WTC11 (cell line): ENCODE measurements at regions not wholly inside any gene's neighbourhood (a gene's known extent, or its start where the extent isn't known, plus 50 kb on each side); places are given as distances from the start of the nearest gene placed in this dataset.

Experiments
- ATAC-seq: fragments of 200-7000 bp; cut with Tn5 transposase; 2 replicates; pipeline ENCODE4 v1.10.0; 2021; ENCODE audit warnings: mild to moderate bottlenecking, moderate library complexity
- CTCF ChIA-PET: fragments of 300-600 bp; sonication (Branson Sonifier 250); formaldehyde crosslinking; loops from one replicate; lab custom pipeline; 2021; ENCODE audit warnings: antibody characterized with exemption; lab: Charles Lee
- POLR2A ChIA-PET: fragments of 350-600 bp; sonication (Branson Sonifier 250); formaldehyde crosslinking; loops from one replicate; lab custom pipeline; 2021; ENCODE audit warnings: antibody characterized with exemption; lab: Charles Lee
- DNase-seq: peaks from one replicate; pipeline ENCODE4 v3.0.0; 2021; ENCODE audit warnings: low spot score
- H3K27ac Mint-ChIP-seq: 2 replicates; pipeline ENCODE4 v1.8.0; 2021; ENCODE audit warnings: mixed read lengths
- H3K27me3 Mint-ChIP-seq: 2 replicates; pipeline ENCODE4 v1.8.0; 2021; ENCODE audit warnings: low read depth, mild to moderate bottlenecking, moderate library complexity, mixed read lengths
- H3K36me3 Mint-ChIP-seq: 2 replicates; pipeline ENCODE4 v1.8.0; 2021; ENCODE audit warnings: mixed read lengths
- H3K4me1 Mint-ChIP-seq: 2 replicates; pipeline ENCODE4 v1.8.0; 2022; ENCODE audit warnings: mixed read lengths
- H3K4me3 Mint-ChIP-seq: 2 replicates; pipeline ENCODE4 v1.8.0; 2021; ENCODE audit warnings: mild to moderate bottlenecking, moderate library complexity, mixed read lengths
- H3K9me3 Mint-ChIP-seq: 2 replicates; pipeline ENCODE4 v1.8.0; 2021; ENCODE audit warnings: mixed read lengths
- ATF1 ChIP-seq: sonication (generic); formaldehyde crosslinking; IDR thresholded peaks from 2 replicates; pipeline ENCODE4 v1.8.1; 2023; ENCODE audit warnings: mild to moderate bottlenecking, moderate library complexity, missing genetic modification reagents
- ATF3 ChIP-seq: sonication (generic); formaldehyde crosslinking; conservative IDR thresholded peaks from 2 replicates; pipeline ENCODE4 v1.8.1; 2022; ENCODE audit warnings: mild to moderate bottlenecking, missing genetic modification reagents
- E2F1 ChIP-seq: sonication (generic); formaldehyde crosslinking; IDR thresholded peaks from 2 replicates; pipeline ENCODE4 v1.8.0; 2022; ENCODE audit warnings: mild to moderate bottlenecking, missing genetic modification reagents
- EMX1 ChIP-seq: fragments of 250-450 bp; sonication (Bioruptor Pico); IDR thresholded peaks from 2 replicates; pipeline ENCODE4 v1.8.0; 2021; ENCODE audit warnings: mild to moderate bottlenecking
- GRHL2 ChIP-seq: fragments of 250-450 bp; sonication (Bioruptor Pico); IDR thresholded peaks from 2 replicates; pipeline ENCODE4 v1.8.0; 2022; ENCODE audit warnings: mild to moderate bottlenecking, moderate library complexity; ENCODE audit not compliant: insufficient replicate concordance, severe bottlenecking
- KAT7 ChIP-seq: sonication (generic); formaldehyde crosslinking; IDR thresholded peaks from 2 replicates; pipeline ENCODE4 v1.8.1; 2023; ENCODE audit warnings: missing genetic modification reagents, mild to moderate bottlenecking, borderline replicate concordance
- MYBL2 ChIP-seq: sonication (generic); formaldehyde crosslinking; IDR thresholded peaks from 2 replicates; pipeline ENCODE4 v1.8.1; 2023; ENCODE audit warnings: mild to moderate bottlenecking, moderate library complexity, missing genetic modification reagents
- PRDM15 ChIP-seq: sonication (generic); formaldehyde crosslinking; IDR thresholded peaks from 2 replicates; pipeline ENCODE4 v1.8.0; 2022; ENCODE audit warnings: missing genetic modification reagents
- RELA ChIP-seq: sonication (generic); formaldehyde crosslinking; IDR thresholded peaks from 2 replicates; pipeline ENCODE4 v1.8.1; 2022; ENCODE audit warnings: missing genetic modification reagents, mild to moderate bottlenecking, borderline replicate concordance
- STAT6 ChIP-seq: sonication (generic); formaldehyde crosslinking; conservative IDR thresholded peaks from 2 replicates; pipeline ENCODE4 v1.8.1; 2023; ENCODE audit warnings: mild to moderate bottlenecking, low read depth, missing genetic modification reagents, moderate library complexity
- TEAD4 ChIP-seq: sonication (generic); formaldehyde crosslinking; IDR thresholded peaks from 2 replicates; pipeline ENCODE4 v1.8.0; 2022; ENCODE audit warnings: mild to moderate bottlenecking, missing genetic modification reagents
- TP53 ChIP-seq: sonication (generic); formaldehyde crosslinking; IDR thresholded peaks from 2 replicates; pipeline ENCODE4 v1.8.1; 2023; ENCODE audit warnings: mild to moderate bottlenecking, missing genetic modification reagents
- ZBTB21 ChIP-seq: sonication (generic); formaldehyde crosslinking; IDR thresholded peaks from 2 replicates; pipeline ENCODE4 v1.8.1; 2023; ENCODE audit warnings: mild to moderate bottlenecking, missing genetic modification reagents, borderline replicate concordance
- ZBTB43 ChIP-seq: sonication (generic); formaldehyde crosslinking; IDR thresholded peaks from 2 replicates; pipeline ENCODE4 v1.8.1; 2023; ENCODE audit warnings: mild to moderate bottlenecking, missing genetic modification reagents
- ZNF317 ChIP-seq: sonication (generic); formaldehyde crosslinking; IDR thresholded peaks from 2 replicates; pipeline ENCODE4 v1.8.1; 2023; ENCODE audit warnings: low read depth, mild to moderate bottlenecking, moderate library complexity, missing genetic modification reagents, borderline replicate concordance
- ZNF425 ChIP-seq: fragments of 250-450 bp; sonication (Bioruptor Pico); conservative IDR thresholded peaks from 2 replicates; pipeline ENCODE4 v1.9.0; 2021; ENCODE audit warnings: mild to moderate bottlenecking
- ZNF671 ChIP-seq: fragments of 250-450 bp; sonication (Bioruptor Pico); IDR thresholded peaks from 2 replicates; pipeline ENCODE4 v1.8.0; 2021; ENCODE audit warnings: mild to moderate bottlenecking

GRCh38 chr4:32752962-32753361 is 2032.8 kb downstream of the PCDH7 start (continued):
- no peak for TF ChIP-seq RELA (CRISPR knock-in tag)
- TF ChIP-seq ATF3 (CRISPR knock-in tag) = no peak
- TF ChIP-seq GRHL2 (CRISPR knock-in tag) = no peak
- TF ChIP-seq TP53 = no peak
- no peak for TF ChIP-seq TEAD4
- no peak for TF ChIP-seq MYBL2

GRCh38 chr4:32768664-32769389 is 2048.7 kb downstream of the PCDH7 start:
- H3K27me3 Mint-ChIP-seq = no peaks in the 10 kb centered on the region
- CTCF ChIA-PET = no interaction called here
- no peak for TF ChIP-seq ATF3 (CRISPR knock-in tag)
- no peak for TF ChIP-seq ZNF317 (CRISPR knock-in tag)
- no peak for TF ChIP-seq KAT7 (CRISPR knock-in tag)
- TF ChIP-seq, all 79 proteins: peak for 0
- peaks cover 5% of the 10 kb centered on the region for H3K4me1 Mint-ChIP-seq
- POLR2A ChIA-PET = no interaction called here
- ATAC-seq (no peak), DNase-seq (no peak)
- no peak overlapping the region for H3K4me3 Mint-ChIP-seq
- no peaks in the 10 kb centered on the region for H3K36me3 Mint-ChIP-seq
- H3K27ac Mint-ChIP-seq = no peak overlapping the region
- H3K9me3 Mint-ChIP-seq = no peaks in the 10 kb centered on the region

GRCh38 chr4:32771491-32771890 is 2051.3 kb downstream of the PCDH7 start:
- Mint-ChIP-seq H3K36me3 (no peaks in the 10 kb centered on the region), H3K27ac (no peak overlapping the region), H3K4me1 (peaks cover 5% of the 10 kb centered on the region), H3K4me3 (no peak overlapping the region), H3K9me3 (no peaks in the 10 kb centered on the region), H3K27me3 (no peaks in the 10 kb centered on the region)
- POLR2A ChIA-PET = no interaction called here
- CTCF ChIA-PET = no interaction called here
- no peak for ATAC-seq
- DNase-seq = no peak
- TF ChIP-seq ATF1 (CRISPR knock-in tag) (no peak), E2F1 (CRISPR knock-in tag) (no peak), ZBTB43 (no peak), EMX1 (CRISPR knock-in tag) (no peak), ZNF425 (no peak), ZBTB21 (CRISPR knock-in tag) (no peak), ZNF671 (no peak), STAT6 (CRISPR knock-in tag) (no peak), PRDM15 (no peak)
